ENCODE measurements at regions not wholly inside any gene's neighbourhood (a gene's known extent, or its start where the extent isn't known, plus 50 kb on each side); places are given as distances from the start of the nearest gene placed in this dataset.

DNA sequence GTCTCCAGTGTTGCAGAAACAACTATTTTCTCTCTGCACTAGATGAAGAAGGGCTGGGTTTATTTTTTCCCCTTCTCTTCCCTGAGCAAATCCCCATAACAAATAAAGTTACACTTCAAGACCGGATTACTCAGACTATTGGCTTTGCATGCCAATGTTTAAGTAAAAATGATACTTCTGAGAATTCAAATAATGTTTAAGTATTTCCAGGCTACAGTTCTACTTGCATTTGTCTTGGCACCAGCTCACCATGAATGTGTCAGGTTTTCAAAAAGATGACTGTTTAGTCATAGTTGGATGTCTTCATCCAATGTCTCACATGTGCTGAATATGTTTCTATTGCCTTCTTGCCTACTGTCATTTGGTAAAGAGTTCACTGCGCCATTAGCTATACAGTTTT is 912.6 kb downstream of the GATA3 start:
- Histone ChIP-seq H4K20me1 (ENCODE audit: low read depth) (no peaks in the 10 kb centered on the region), H3K9me3 (ENCODE audit: low read depth) (no peaks in the 10 kb centered on the region), H2AFZ (replicated peaks) (no peak overlapping the region), H3K9ac (no peak overlapping the region), H3F3A (ENCODE audit: low read depth) (no peaks in the 10 kb centered on the region), H3K79me2 (ENCODE audit: low read depth) (no peaks in the 10 kb centered on the region), H3K27me3 (no peaks in the 10 kb centered on the region), H3K36me3 (no peaks in the 10 kb centered on the region), H3K4me2 (no peak overlapping the region), H3K27ac (no peak overlapping the region), H3K4me3 (no peak overlapping the region), H3K4me1 (no peaks in the 10 kb centered on the region)
- no peak overlapping the region for H3K27ac Mint-ChIP-seq
- TF ChIP-seq EZH2 (IDR thresholded peaks at IDR 0.05) (no peak), EZH2phosphoT487 (IDR thresholded peaks at IDR 0.05) (no peak)
- TF ChIP-seq, protein P1, sequence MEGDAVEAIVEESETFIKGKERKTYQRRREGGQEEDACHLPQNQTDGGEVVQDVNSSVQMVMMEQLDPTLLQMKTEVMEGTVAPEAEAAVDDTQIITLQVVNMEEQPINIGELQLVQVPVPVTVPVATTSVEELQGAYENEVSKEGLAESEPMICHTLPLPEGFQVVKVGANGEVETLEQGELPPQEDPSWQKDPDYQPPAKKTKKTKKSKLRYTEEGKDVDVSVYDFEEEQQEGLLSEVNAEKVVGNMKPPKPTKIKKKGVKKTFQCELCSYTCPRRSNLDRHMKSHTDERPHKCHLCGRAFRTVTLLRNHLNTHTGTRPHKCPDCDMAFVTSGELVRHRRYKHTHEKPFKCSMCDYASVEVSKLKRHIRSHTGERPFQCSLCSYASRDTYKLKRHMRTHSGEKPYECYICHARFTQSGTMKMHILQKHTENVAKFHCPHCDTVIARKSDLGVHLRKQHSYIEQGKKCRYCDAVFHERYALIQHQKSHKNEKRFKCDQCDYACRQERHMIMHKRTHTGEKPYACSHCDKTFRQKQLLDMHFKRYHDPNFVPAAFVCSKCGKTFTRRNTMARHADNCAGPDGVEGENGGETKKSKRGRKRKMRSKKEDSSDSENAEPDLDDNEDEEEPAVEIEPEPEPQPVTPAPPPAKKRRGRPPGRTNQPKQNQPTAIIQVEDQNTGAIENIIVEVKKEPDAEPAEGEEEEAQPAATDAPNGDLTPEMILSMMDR (IDR thresholded peaks at IDR 0.05) = no peak
- DNase-seq (ENCODE audit: low spot score) = no peak
- H3K27me3 Mint-ChIP-seq (ENCODE audit: insufficient read depth, low read depth) = peaks cover 3% of the 10 kb centered on the region
- no peaks in the 10 kb centered on the region for H3K9me3 Mint-ChIP-seq
- no peak overlapping the region for H3K4me3 Mint-ChIP-seq
- no peaks in the 10 kb centered on the region for H3K4me1 Mint-ChIP-seq
- H3K36me3 Mint-ChIP-seq = no peaks in the 10 kb centered on the region

DNA sequence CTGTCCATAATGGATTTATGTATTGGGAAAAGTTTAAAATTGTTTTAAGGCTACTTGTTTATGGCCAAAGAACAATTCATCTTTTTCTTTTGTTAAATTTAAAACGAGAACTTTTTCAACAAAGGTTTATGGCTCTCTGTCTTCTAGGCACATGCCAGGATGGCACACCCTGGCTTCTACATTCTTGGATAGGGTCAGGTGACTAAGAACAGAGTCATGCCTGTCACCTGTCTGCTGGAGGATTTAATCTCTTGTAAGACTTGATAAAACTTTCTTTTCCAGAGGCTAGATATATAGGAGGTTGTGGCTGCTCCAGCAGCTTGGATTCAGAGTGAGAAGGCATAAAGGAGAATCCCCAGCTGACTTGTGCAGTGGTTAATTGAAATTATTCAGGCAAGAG is 915.4 kb downstream of the GATA3 start:
- no peaks in the 10 kb centered on the region for H3K4me1 Mint-ChIP-seq
- H3K36me3 Mint-ChIP-seq = no peaks in the 10 kb centered on the region
- no peaks in the 10 kb centered on the region for H3K9me3 Mint-ChIP-seq
- no peaks in the 10 kb centered on the region for H3K4me1 ChIP-seq
- no peak overlapping the region for H3K27ac ChIP-seq
- H3K79me2 ChIP-seq (ENCODE audit: low read depth) = no peaks in the 10 kb centered on the region
- no peak overlapping the region for H3K4me2 ChIP-seq
- H3K4me3 ChIP-seq = no peak overlapping the region
- H3K9me3 ChIP-seq (ENCODE audit: low read depth) = no peaks in the 10 kb centered on the region
- TF ChIP-seq EZH2phosphoT487 (IDR thresholded peaks at IDR 0.05) = no peak
- TF ChIP-seq EZH2 (IDR thresholded peaks at IDR 0.05) = no peak
- TF ChIP-seq, protein P1 (IDR thresholded peaks at IDR 0.05) = no peak
- H4K20me1 ChIP-seq (ENCODE audit: low read depth) = no peaks in the 10 kb centered on the region
- H3F3A ChIP-seq (ENCODE audit: low read depth) = no peaks in the 10 kb centered on the region
- H3K27ac Mint-ChIP-seq = no peak overlapping the region
- H3K36me3 ChIP-seq = no peaks in the 10 kb centered on the region
- H3K27me3 ChIP-seq = no peaks in the 10 kb centered on the region
- no peak for DNase-seq (ENCODE audit: low spot score)
- no peak overlapping the region for H3K9ac ChIP-seq
- no peaks in the 10 kb centered on the region for H3K27me3 Mint-ChIP-seq (ENCODE audit: insufficient read depth, low read depth)
- H3K4me3 Mint-ChIP-seq = no peak overlapping the region
- H2AFZ ChIP-seq (replicated peaks) = no peak overlapping the region

DNA sequence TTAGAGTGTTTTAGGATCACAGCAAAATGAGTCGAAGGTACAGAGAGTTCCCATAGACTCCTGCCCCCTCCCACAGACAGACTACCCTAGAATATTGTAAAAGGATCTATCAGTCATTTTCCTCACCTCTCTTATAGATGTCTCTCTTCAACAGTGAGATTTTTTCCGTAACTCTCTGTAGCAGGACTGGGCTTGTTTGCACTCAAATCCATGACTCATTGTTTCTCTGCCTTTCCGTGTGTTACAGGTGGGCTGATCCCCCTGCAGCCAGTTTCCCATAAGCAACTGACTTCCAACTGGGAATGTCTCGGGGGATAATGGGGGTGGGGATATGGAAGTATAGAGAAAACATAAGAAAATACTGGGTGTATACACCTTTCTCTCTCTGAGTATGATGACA is 921.0 kb downstream of the GATA3 start:
- no peak overlapping the region for H3K9ac ChIP-seq
- H3K4me2 ChIP-seq = no peak overlapping the region
- Mint-ChIP-seq H3K4me3 (no peak overlapping the region), H3K9me3 (no peaks in the 10 kb centered on the region), H3K4me1 (no peaks in the 10 kb centered on the region), H3K36me3 (no peaks in the 10 kb centered on the region), H3K27me3 (ENCODE audit: insufficient read depth, low read depth) (no peaks in the 10 kb centered on the region), H3K27ac (no peak overlapping the region)
- H4K20me1 ChIP-seq (ENCODE audit: low read depth) = no peaks in the 10 kb centered on the region
- TF ChIP-seq, protein P1 (IDR thresholded peaks at IDR 0.05) = no peak
- TF ChIP-seq EZH2 (IDR thresholded peaks at IDR 0.05) (no peak), EZH2phosphoT487 (IDR thresholded peaks at IDR 0.05) (no peak)
- H3K4me1 ChIP-seq = no peaks in the 10 kb centered on the region
- H3K79me2 ChIP-seq (ENCODE audit: low read depth) = no peaks in the 10 kb centered on the region
- H3K9me3 ChIP-seq (ENCODE audit: low read depth) = no peaks in the 10 kb centered on the region
- H3K36me3 ChIP-seq = no peaks in the 10 kb centered on the region
- H3F3A ChIP-seq (ENCODE audit: low read depth) = no peaks in the 10 kb centered on the region
- no peak for DNase-seq (ENCODE audit: low spot score)
- no peak overlapping the region for H2AFZ ChIP-seq (replicated peaks)
- no peaks in the 10 kb centered on the region for H3K27me3 ChIP-seq
- H3K4me3 ChIP-seq = no peak overlapping the region
- H3K27ac ChIP-seq = no peak overlapping the region

- H3K9me3 Mint-ChIP-seq = no peaks in the 10 kb centered on the region
- H3K79me2 ChIP-seq (ENCODE audit: low read depth) = no peaks in the 10 kb centered on the region
Observed at GRCh38 chr10:8978100-8978499, 923.6 kb downstream of the GATA3 start.

More at GRCh38 chr10:8978100-8978499, 923.6 kb downstream of the GATA3 start:
- no peaks in the 10 kb centered on the region for H3F3A ChIP-seq (ENCODE audit: low read depth)
- H3K36me3 ChIP-seq = no peaks in the 10 kb centered on the region
- H3K27me3 ChIP-seq = no peaks in the 10 kb centered on the region
- H2AFZ ChIP-seq (replicated peaks) = no peak overlapping the region
- H4K20me1 ChIP-seq (ENCODE audit: low read depth) = no peaks in the 10 kb centered on the region
- Mint-ChIP-seq H3K4me3 (no peak overlapping the region), H3K4me1 (no peaks in the 10 kb centered on the region), H3K27ac (no peak overlapping the region), H3K36me3 (no peaks in the 10 kb centered on the region), H3K27me3 (ENCODE audit: insufficient read depth, low read depth) (no peaks in the 10 kb centered on the region)
- no peak overlapping the region for H3K9ac ChIP-seq
- no peak for TF ChIP-seq EZH2phosphoT487 (IDR thresholded peaks at IDR 0.05)
- TF ChIP-seq, protein P1 (IDR thresholded peaks at IDR 0.05) = no peak
- no peak for TF ChIP-seq EZH2 (IDR thresholded peaks at IDR 0.05)
- no peak overlapping the region for H3K4me2 ChIP-seq
- no peak overlapping the region for H3K4me3 ChIP-seq
- H3K4me1 ChIP-seq = no peaks in the 10 kb centered on the region
- DNase-seq (ENCODE audit: low spot score) = no peak
- no peak overlapping the region for H3K27ac ChIP-seq
- no peaks in the 10 kb centered on the region for H3K9me3 ChIP-seq (ENCODE audit: low read depth)

Data from neural progenitor cell (in vitro differentiated cells).